NCI-H2196 treated with DMSO at 0.1 percent for 48 hours (cell line): ENCODE measurements at regions not wholly inside any gene's neighbourhood (a gene's known extent, or its start where the extent isn't known, plus 50 kb on each side); places are given as distances from the start of the nearest gene placed in this dataset.

ENCODE experiments used
- DNase-seq: peaks from one replicate; lab custom pipeline; 2025; ENCODE audit not compliant: unreplicated experiment; lab: John Stamatoyannopoulos, UW

GRCh38 chr17:77772461-77772897 is 186.0 kb upstream of the TNRC6C start:
- DNase-seq: no peak

GRCh38 chr17:77772899-77773358 is 185.6 kb upstream of the TNRC6C start:
- DNase-seq: no peak

GRCh38 chr17:77774182-77774581 is 184.3 kb upstream of the TNRC6C start:
- no peak for DNase-seq

GRCh38 chr17:77778636-77779489 is 179.6 kb upstream of the TNRC6C start:
- DNase-seq: peak; percentile 97

GRCh38 chr17:77779711-77780539 is 178.6 kb upstream of the TNRC6C start:
- no peak for DNase-seq

GRCh38 chr17:77781536-77781935 is 177.0 kb upstream of the TNRC6C start:
- no peak for DNase-seq

- no peak for DNase-seq
Observed at GRCh38 chr17:77782201-77782600, 176.3 kb upstream of the TNRC6C start.

- no peak for DNase-seq
Observed at GRCh38 chr17:77782611-77783010, 175.9 kb upstream of the TNRC6C start.

GRCh38 chr17:77783991-77784820 is 174.3 kb upstream of the TNRC6C start:
- no peak for DNase-seq

- DNase-seq: no peak
Observed at GRCh38 chr17:77785312-77785905, 173.1 kb upstream of the TNRC6C start.

GRCh38 chr17:77786090-77786489 is 172.4 kb upstream of the TNRC6C start:
- no peak for DNase-seq

- no peak for DNase-seq
Observed at GRCh38 chr17:77786740-77787505, 171.6 kb upstream of the TNRC6C start.

GRCh38 chr17:77790143-77790829 is 168.2 kb upstream of the TNRC6C start:
- peak; percentile 55 for DNase-seq

- DNase-seq: no peak
Observed at GRCh38 chr17:77792626-77793025, 165.9 kb upstream of the TNRC6C start.

GRCh38 chr17:77793146-77793970 is 165.1 kb upstream of the TNRC6C start:
- no peak for DNase-seq

- no peak for DNase-seq
Observed at GRCh38 chr17:77793971-77794235, 164.6 kb upstream of the TNRC6C start.

- DNase-seq: no peak
Observed at GRCh38 chr17:77794846-77795245, 163.7 kb upstream of the TNRC6C start.

- DNase-seq: no peak
Observed at GRCh38 chr17:77795685-77796084, 162.8 kb upstream of the TNRC6C start.
